ENCODE measurements at regions not wholly inside any gene's neighbourhood (a gene's known extent, or its start where the extent isn't known, plus 50 kb on each side); places are given as distances from the start of the nearest gene placed in this dataset.
"Not testable (repeated sequence)": the region's sequence is repeated elsewhere in the genome, so short reads cannot be mapped to it uniquely, and the experiment has no call there.

DNA sequence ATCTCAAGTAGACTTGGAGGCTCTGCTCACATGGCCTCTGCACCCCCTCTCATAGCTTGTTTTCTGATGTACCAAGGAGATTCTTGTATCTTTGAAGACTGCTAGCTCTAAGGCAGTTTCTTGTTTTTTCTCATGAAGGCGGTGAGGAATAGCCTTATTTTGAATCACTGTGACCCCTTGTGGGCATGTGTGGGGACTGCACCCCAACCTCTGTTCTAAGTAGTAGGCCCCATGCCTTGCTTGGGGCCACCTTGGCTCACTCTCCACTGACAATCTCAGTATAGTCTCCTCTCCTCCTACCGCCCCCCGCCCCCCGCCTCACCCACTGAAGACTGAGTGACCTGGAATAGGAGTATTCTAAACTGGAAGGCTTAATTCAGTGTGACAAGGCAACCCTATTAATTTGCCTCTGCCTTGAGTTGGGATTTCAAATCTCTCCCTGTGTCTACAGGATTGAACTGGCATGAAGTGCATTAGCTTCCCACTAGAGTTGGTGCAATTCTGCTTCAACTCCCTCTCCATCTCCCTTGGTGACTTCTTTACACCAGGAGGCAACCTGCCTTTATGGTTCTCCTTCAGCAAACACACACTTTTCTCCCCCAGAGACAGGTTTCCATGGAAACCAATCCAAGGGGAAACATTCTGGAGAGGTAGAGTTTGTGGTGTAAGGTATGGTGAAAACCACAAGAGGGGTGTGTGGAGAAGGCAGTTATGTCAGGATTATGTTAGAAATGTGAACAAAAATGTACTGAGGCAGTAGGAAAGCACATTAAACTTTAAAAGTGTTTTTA, 75.4 kb upstream of the ECI2 start:
- peak; percentile 65 for DNase-seq (ENCODE audit: low read depth)
- H3K4me3 ChIP-seq (ENCODE audit: low read depth, low read length), result no peak overlapping the region
- H3K27me3 ChIP-seq (ENCODE audit: control insufficient read depth, insufficient read depth, low read length), result no peaks in the 10 kb centered on the region
- H3K36me3 ChIP-seq (ENCODE audit: control insufficient read depth, insufficient read depth, low read length), result no peaks in the 10 kb centered on the region
- no peak for FAIRE-seq
- TF ChIP-seq, protein P1, sequence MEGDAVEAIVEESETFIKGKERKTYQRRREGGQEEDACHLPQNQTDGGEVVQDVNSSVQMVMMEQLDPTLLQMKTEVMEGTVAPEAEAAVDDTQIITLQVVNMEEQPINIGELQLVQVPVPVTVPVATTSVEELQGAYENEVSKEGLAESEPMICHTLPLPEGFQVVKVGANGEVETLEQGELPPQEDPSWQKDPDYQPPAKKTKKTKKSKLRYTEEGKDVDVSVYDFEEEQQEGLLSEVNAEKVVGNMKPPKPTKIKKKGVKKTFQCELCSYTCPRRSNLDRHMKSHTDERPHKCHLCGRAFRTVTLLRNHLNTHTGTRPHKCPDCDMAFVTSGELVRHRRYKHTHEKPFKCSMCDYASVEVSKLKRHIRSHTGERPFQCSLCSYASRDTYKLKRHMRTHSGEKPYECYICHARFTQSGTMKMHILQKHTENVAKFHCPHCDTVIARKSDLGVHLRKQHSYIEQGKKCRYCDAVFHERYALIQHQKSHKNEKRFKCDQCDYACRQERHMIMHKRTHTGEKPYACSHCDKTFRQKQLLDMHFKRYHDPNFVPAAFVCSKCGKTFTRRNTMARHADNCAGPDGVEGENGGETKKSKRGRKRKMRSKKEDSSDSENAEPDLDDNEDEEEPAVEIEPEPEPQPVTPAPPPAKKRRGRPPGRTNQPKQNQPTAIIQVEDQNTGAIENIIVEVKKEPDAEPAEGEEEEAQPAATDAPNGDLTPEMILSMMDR (IDR thresholded peaks at IDR 0.05; ENCODE audit: insufficient read depth, low read length, severe bottlenecking), result peak; percentile 80

GRCh38 chr6:4209196-4209595, 73.8 kb upstream of the ECI2 start:
- no peak overlapping the region for H3K4me3 ChIP-seq (ENCODE audit: low read depth, low read length)
- no peak for FAIRE-seq
- no peaks in the 10 kb centered on the region for H3K27me3 ChIP-seq (ENCODE audit: control insufficient read depth, insufficient read depth, low read length)
- TF ChIP-seq, protein P1 (IDR thresholded peaks at IDR 0.05; ENCODE audit: insufficient read depth, low read length, severe bottlenecking), result no peak
- no peaks in the 10 kb centered on the region for H3K36me3 ChIP-seq (ENCODE audit: control insufficient read depth, insufficient read depth, low read length)
- DNase-seq (ENCODE audit: low read depth), result no peak

DNA sequence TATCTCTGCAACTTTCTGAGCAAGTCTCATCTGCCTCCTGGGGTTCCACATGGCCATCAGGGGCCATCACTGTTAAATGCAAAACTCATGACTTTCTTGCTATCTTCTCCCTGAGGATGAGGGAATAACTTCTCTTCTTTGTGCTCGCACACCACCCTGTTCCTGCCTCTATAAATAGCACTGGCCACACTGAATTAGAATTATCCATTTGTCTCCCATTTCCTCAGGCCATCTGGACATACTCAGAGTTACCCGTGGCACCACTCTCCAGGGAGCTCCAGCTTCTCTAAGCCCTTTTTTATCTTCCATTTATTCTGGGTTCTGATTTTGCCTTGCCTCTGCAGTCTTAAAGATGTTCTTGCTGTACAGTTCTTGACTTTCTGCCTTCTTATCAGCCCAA, 72.8 kb upstream of the ECI2 start:
- Histone ChIP-seq H3K4me3 (ENCODE audit: low read depth, low read length) (no peak overlapping the region), H3K36me3 (ENCODE audit: control insufficient read depth, insufficient read depth, low read length) (no peaks in the 10 kb centered on the region), H3K27me3 (ENCODE audit: control insufficient read depth, insufficient read depth, low read length) (no peaks in the 10 kb centered on the region)
- FAIRE-seq, result no peak
- TF ChIP-seq, protein P1 (IDR thresholded peaks at IDR 0.05; ENCODE audit: insufficient read depth, low read length, severe bottlenecking), result no peak
- DNase-seq (ENCODE audit: low read depth), result no peak

DNA sequence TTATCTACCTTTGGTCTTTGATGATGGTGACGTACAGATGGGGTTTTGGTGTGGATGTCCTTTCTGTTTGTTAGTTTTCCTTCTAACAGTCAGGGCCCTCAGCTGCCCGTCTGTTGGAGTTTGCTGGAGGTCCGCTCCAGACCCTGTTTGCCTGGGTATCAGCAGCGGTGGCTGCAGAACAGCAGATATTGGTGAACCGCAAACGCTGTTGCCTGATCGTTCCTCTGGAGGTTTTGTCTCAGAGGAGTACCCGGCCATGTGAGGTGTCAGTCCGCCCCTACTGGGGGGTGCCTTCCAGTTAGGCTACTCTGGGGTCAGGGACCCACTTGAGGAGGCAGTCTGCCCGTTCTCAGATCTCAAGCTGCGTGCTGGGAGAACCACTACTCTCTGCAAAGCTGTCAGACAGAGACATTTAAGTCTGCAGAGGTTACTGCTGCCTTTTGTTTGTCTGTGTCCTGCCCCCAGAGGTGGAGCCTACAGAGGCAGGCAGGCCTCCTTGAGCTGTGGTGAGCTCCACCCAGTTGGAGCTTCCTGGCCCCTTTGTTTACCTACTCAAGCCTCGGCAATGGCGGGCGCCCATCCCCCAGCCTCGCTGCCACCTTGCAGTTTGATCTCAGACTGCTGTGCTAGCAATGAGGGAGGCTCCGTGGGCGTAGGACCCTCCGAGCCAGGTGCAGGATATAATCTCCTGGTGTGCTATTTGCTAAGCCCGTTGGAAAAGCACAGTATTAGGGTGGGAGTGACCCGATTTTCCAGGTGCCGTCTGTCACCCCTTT, 68.5 kb upstream of the ECI2 start:
- not testable (repeated sequence) for FAIRE-seq

DNA sequence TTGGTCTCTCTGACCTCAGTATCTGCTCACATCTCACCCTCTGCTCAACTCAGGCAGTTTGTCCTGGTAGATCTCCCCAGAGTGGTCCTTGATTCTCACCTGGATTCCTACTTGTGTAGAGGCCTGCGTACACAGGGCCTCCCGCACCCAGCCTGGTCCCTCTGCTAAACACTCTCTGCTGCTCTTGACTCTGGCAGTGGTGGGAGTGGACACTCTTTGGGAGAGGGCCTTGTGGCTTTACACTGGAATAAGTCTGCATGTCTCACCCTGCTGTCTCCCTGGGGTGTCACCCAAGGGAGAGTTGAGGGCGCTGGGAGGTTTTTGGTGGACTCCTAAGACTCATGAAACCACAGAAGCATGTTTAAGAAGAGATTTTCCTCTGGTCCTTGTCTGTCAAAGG, 57.3 kb upstream of the ECI2 start:
- Histone ChIP-seq H3K27me3 (ENCODE audit: control insufficient read depth, insufficient read depth, low read length) (no peaks in the 10 kb centered on the region), H3K4me3 (ENCODE audit: low read depth, low read length) (no peak overlapping the region), H3K36me3 (ENCODE audit: control insufficient read depth, insufficient read depth, low read length) (no peaks in the 10 kb centered on the region)
- TF ChIP-seq, protein P1 (IDR thresholded peaks at IDR 0.05; ENCODE audit: insufficient read depth, low read length, severe bottlenecking), result no peak
- no peak for DNase-seq (ENCODE audit: low read depth)
- FAIRE-seq, result no peak

More for the DNA sequence above, 68.5 kb upstream of the ECI2 start:
- not testable (repeated sequence) for H3K27me3 ChIP-seq (ENCODE audit: control insufficient read depth, insufficient read depth, low read length); H3K4me3 ChIP-seq (ENCODE audit: low read depth, low read length); DNase-seq (ENCODE audit: low read depth); H3K36me3 ChIP-seq (ENCODE audit: control insufficient read depth, insufficient read depth, low read length)

DNA sequence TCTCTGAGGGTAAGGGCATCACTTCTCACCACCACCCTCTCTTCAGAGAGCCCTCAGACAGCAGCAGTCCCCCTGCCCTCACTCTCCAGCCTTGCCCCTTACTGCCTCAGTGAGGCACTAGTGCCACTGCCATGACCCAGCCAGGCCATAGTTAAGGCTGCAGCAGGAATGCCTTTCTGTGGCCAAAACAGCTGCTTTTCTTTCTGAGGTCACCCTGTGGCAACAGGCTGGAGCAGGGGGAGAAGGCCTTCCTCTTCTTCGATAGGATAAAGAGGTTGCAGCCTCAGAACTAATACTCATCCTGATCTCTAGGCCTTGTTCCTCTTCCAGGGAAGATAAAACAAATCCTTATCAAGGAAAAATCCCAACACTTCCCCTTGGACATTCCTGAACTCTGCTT, 56.8 kb upstream of the ECI2 start:
- H3K36me3 ChIP-seq (ENCODE audit: control insufficient read depth, insufficient read depth, low read length), result no peaks in the 10 kb centered on the region
- no peak for DNase-seq (ENCODE audit: low read depth)
- no peaks in the 10 kb centered on the region for H3K27me3 ChIP-seq (ENCODE audit: control insufficient read depth, insufficient read depth, low read length)
- TF ChIP-seq, protein P1 (IDR thresholded peaks at IDR 0.05; ENCODE audit: insufficient read depth, low read length, severe bottlenecking), result no peak
- FAIRE-seq, result no peak
- H3K4me3 ChIP-seq (ENCODE audit: low read depth, low read length), result no peak overlapping the region

Data from bronchial epithelial cell (primary cell).